ENCODE measurements at regions not wholly inside any gene's neighbourhood (a gene's known extent, or its start where the extent isn't known, plus 50 kb on each side); places are given as distances from the start of the nearest gene placed in this dataset.

GRCh38 chr5:158079097-158079496, 220.2 kb upstream of the CLINT1 start:
- Histone ChIP-seq H3K4me1 (ENCODE audit: control insufficient read depth, insufficient read depth, low read length) (no peaks in the 10 kb centered on the region), H3K27ac (ENCODE audit: low read depth, low read length) (no peak overlapping the region), H3K9ac (ENCODE audit: extremely low read depth, low read length, poor library complexity, severe bottlenecking) (no peak overlapping the region), H3K9me3 (ENCODE audit: control insufficient read depth, low read length) (no peaks in the 10 kb centered on the region), H3K4me3 (ENCODE audit: low read length) (no peak overlapping the region), H3K36me3 (ENCODE audit: control insufficient read depth, insufficient read depth, low read length) (no peaks in the 10 kb centered on the region), H3K27me3 (ENCODE audit: control insufficient read depth, insufficient read depth, low read length, poor library complexity, severe bottlenecking) (no peaks in the 10 kb centered on the region)
- peaks cover 30% of the 10 kb centered on the region for H3K4me1 Mint-ChIP-seq
- no peaks in the 10 kb centered on the region for H3K36me3 Mint-ChIP-seq (ENCODE audit: low read depth)
- peak overlapping the region; percentile 22 for H3K27ac Mint-ChIP-seq
- H3K27me3 Mint-ChIP-seq (ENCODE audit: insufficient read depth), result no peaks in the 10 kb centered on the region
- no peak overlapping the region for H3K4me3 Mint-ChIP-seq
- TF ChIP-seq CTCF (conservative IDR thresholded peaks at IDR 0.05), result no peak
- WGBS, 2 experiments (ENCODE audit: insufficient coverage in 1 of 2, insufficient read length in 1 of 2), result 91 to 97% methylated on average over 5 of the region's 5 CpGs
- no peak for DNase-seq
- no peaks in the 10 kb centered on the region for H3K9me3 Mint-ChIP-seq

- Histone ChIP-seq H3K27ac (ENCODE audit: low read depth, low read length) (peak overlapping the region; percentile 65), H3K9me3 (ENCODE audit: control insufficient read depth, low read length) (no peaks in the 10 kb centered on the region), H3K36me3 (ENCODE audit: control insufficient read depth, insufficient read depth, low read length) (no peaks in the 10 kb centered on the region), H3K27me3 (ENCODE audit: control insufficient read depth, insufficient read depth, low read length, poor library complexity, severe bottlenecking) (no peaks in the 10 kb centered on the region), H3K9ac (ENCODE audit: extremely low read depth, low read length, poor library complexity, severe bottlenecking) (no peak overlapping the region), H3K4me3 (ENCODE audit: low read length) (no peak overlapping the region), H3K4me1 (ENCODE audit: control insufficient read depth, insufficient read depth, low read length) (no peaks in the 10 kb centered on the region)
- H3K27ac Mint-ChIP-seq, result peak overlapping the region; percentile 93
- peaks cover 30% of the 10 kb centered on the region for H3K4me1 Mint-ChIP-seq
- peak overlapping the region; percentile 25 for H3K4me3 Mint-ChIP-seq
- TF ChIP-seq CTCF (conservative IDR thresholded peaks at IDR 0.05), result peak; percentile 92
- DNase-seq, result peak; percentile 88
- H3K27me3 Mint-ChIP-seq (ENCODE audit: insufficient read depth), result no peaks in the 10 kb centered on the region
- no peaks in the 10 kb centered on the region for H3K36me3 Mint-ChIP-seq (ENCODE audit: low read depth)
- H3K9me3 Mint-ChIP-seq, result no peaks in the 10 kb centered on the region
- WGBS, 2 experiments (ENCODE audit: insufficient coverage in 1 of 2, insufficient read length in 1 of 2), result 36 to 70% methylated on average over 3 to 10 of the region's 12 CpGs
Measured at GRCh38 chr5:158074992-158075769, 216.2 kb upstream of the CLINT1 start.

GRCh38 chr5:158074597-158074991, 215.6 kb upstream of the CLINT1 start:
- no peak for TF ChIP-seq CTCF (conservative IDR thresholded peaks at IDR 0.05)
- no peak overlapping the region for H3K9ac ChIP-seq (ENCODE audit: extremely low read depth, low read length, poor library complexity, severe bottlenecking)
- H3K27ac ChIP-seq (ENCODE audit: low read depth, low read length), result no peak overlapping the region
- Mint-ChIP-seq H3K4me3 (no peak overlapping the region), H3K36me3 (ENCODE audit: low read depth) (no peaks in the 10 kb centered on the region), H3K27me3 (ENCODE audit: insufficient read depth) (no peaks in the 10 kb centered on the region), H3K4me1 (peaks cover 26% of the 10 kb centered on the region), H3K27ac (no peak overlapping the region), H3K9me3 (no peaks in the 10 kb centered on the region)
- H3K4me1 ChIP-seq (ENCODE audit: control insufficient read depth, insufficient read depth, low read length), result no peaks in the 10 kb centered on the region
- no peaks in the 10 kb centered on the region for H3K9me3 ChIP-seq (ENCODE audit: control insufficient read depth, low read length)
- no peaks in the 10 kb centered on the region for H3K36me3 ChIP-seq (ENCODE audit: control insufficient read depth, insufficient read depth, low read length)
- H3K4me3 ChIP-seq (ENCODE audit: low read length), result no peak overlapping the region
- no peak for DNase-seq
- WGBS, 2 experiments (ENCODE audit: insufficient coverage in 1 of 2, insufficient read length in 1 of 2), result 94 to 100% methylated on average over 2 of the region's 2 CpGs
- no peaks in the 10 kb centered on the region for H3K27me3 ChIP-seq (ENCODE audit: control insufficient read depth, insufficient read depth, low read length, poor library complexity, severe bottlenecking)

Data from endodermal cell (in vitro differentiated cells).